MCF 10A (cell line): ENCODE measurements at regions not wholly inside any gene's neighbourhood (a gene's known extent, or its start where the extent isn't known, plus 50 kb on each side); places are given as distances from the start of the nearest gene placed in this dataset.

ENCODE experiments used
- BruUV-seq: library from RNA; stranded (reverse); fragments of 400-500 nt; replicated peaks from 2 replicates; lab custom pipeline; 2021; lab: Mats Ljungman, UMichigan
- CTCF ChIA-PET: fragments of 300-600 bp; sonication (Branson Sonifier 250); formaldehyde crosslinking; extraction: SDS; loops from one replicate; lab custom pipeline; 2021; ENCODE audit warnings: antibody characterized with exemption, inconsistent platforms; lab: Yijun Ruan, JAX
- POLR2A ChIA-PET: fragments of 300-600, 350-650 bp; sonication (Branson Sonifier 250); formaldehyde crosslinking; extraction: SDS; loops from one replicate; lab custom pipeline; 2020; ENCODE audit warnings: antibody characterized with exemption, inconsistent platforms; lab: Yijun Ruan, JAX
- DNase-seq: peaks from one replicate; pipeline ENCODE4 v3.0.0-alpha.2; 2018; ENCODE audit not compliant: unreplicated experiment
- H3K27ac Mint-ChIP-seq: one replicate; pipeline ENCODE4 v1.8.0; 2022; ENCODE audit warnings: mild to moderate bottlenecking, low read depth, mixed read lengths; ENCODE audit not compliant: unreplicated experiment
- H3K27me3 Mint-ChIP-seq: one replicate; pipeline ENCODE4 v1.8.0; 2022; ENCODE audit warnings: mixed read lengths; ENCODE audit not compliant: insufficient read depth, unreplicated experiment
- H3K36me3 Mint-ChIP-seq: one replicate; pipeline ENCODE4 v1.8.0; 2022; ENCODE audit warnings: mild to moderate bottlenecking, moderate library complexity, mixed read lengths; ENCODE audit not compliant: insufficient read depth, unreplicated experiment
- H3K4me1 Mint-ChIP-seq: one replicate; pipeline ENCODE4 v1.8.0; 2022; ENCODE audit warnings: mixed read lengths; ENCODE audit not compliant: insufficient read depth, unreplicated experiment
- H3K4me3 Mint-ChIP-seq: one replicate; pipeline ENCODE4 v1.8.0; 2022; ENCODE audit warnings: mild to moderate bottlenecking, moderate library complexity, mixed read lengths; ENCODE audit not compliant: unreplicated experiment
- H3K9me3 Mint-ChIP-seq: one replicate; pipeline ENCODE4 v1.8.0; 2022; ENCODE audit warnings: mixed read lengths; ENCODE audit not compliant: unreplicated experiment
- CTCF ChIP-seq: fragments of 200-600 bp; IDR thresholded peaks from one replicate; pipeline ENCODE4 v1.8.0; 2022; ENCODE audit warnings: antibody characterized with exemption, mild to moderate bottlenecking; ENCODE audit not compliant: unreplicated experiment
- intact Hi-C: fragments of 100-400 bp; cut with micrococcal nuclease; formaldehyde crosslinking; loops from 2 replicates; pipeline ENCODE4 v1.14.1; 2022

DNA sequence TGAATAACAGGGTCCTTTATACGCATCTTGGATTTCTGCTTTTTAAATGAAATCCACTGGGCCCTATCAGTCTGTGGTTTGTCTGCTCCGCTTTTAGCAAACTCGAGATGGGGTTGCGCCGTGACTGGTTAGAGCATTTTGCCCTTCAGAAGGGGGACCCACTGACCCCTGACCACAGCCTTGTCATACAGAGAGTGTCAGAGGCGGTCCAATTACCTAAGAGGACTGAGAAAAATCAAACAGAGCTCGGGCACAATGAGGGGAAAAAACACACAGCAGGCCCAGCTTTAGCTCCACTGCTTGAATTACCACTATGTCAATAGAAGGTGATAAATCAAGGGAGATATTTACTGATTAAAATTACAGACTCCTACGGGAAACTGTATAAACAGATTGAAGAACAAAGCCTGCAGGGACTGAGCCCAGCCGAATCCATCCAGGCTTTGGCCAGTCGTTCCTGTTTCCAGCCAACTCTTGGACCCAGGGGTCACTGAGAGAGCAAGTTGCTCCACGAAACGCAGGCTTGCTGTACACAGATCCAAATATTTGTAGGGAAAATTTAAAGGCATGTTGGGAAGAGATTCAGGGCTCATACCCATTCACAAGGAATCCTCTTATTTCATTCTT, 131.9 kb upstream of the ZFHX3 start:
- Mint-ChIP-seq H3K9me3 (no peaks in the 10 kb centered on the region), H3K4me1 (peaks cover 15% of the 10 kb centered on the region), H3K4me3 (no peak overlapping the region), H3K36me3 (no peaks in the 10 kb centered on the region), H3K27ac (no peak overlapping the region), H3K27me3 (no peaks in the 10 kb centered on the region)
- ChIA-PET CTCF (interaction anchor here (0.8 to 2.3 kb wide), 3 partner anchors 139 to 348 kb away, joined by 3 to 12 read pairs (median 7); no protein-coding TSS in a partner anchor), POLR2A (interaction anchor here (1.2 kb wide), 1 partner anchor 11 kb away, joined by 4 read pairs; no protein-coding TSS in a partner anchor)
- DNase-seq: no peak
- no peak for TF ChIP-seq CTCF
- intact Hi-C loops: loop anchor here (5.0 to 10.0 kb wide), 2 partner anchors 195 to 348 kb away; no protein-coding TSS in a partner anchor
- BruUV-seq: no TSS peak

GRCh38 chr16:73177729-73178295, 129.9 kb upstream of the ZFHX3 start:
- no peaks in the 10 kb centered on the region for H3K9me3 Mint-ChIP-seq
- POLR2A ChIA-PET: interaction anchor here (0.6 to 1.7 kb wide), 2 partner anchors 95 to 500 kb away, joined by 3 to 6 read pairs; no protein-coding TSS in a partner anchor
- no peak overlapping the region for H3K4me3 Mint-ChIP-seq
- H3K4me1 Mint-ChIP-seq: peaks cover 24% of the 10 kb centered on the region
- H3K27ac Mint-ChIP-seq: no peak overlapping the region
- CTCF ChIA-PET: interaction anchor here (0.6 to 2.3 kb wide), 12 partner anchors 10 to 1053 kb away, joined by 3 to 12 read pairs (median 4); no protein-coding TSS in a partner anchor
- H3K36me3 Mint-ChIP-seq: no peaks in the 10 kb centered on the region
- DNase-seq: no peak
- no peaks in the 10 kb centered on the region for H3K27me3 Mint-ChIP-seq
- no TSS peak for BruUV-seq
- intact Hi-C loops: loop anchor here (2.0 to 10.0 kb wide), 3 partner anchors 65 to 346 kb away; no protein-coding TSS in a partner anchor
- TF ChIP-seq CTCF: no peak

DNA sequence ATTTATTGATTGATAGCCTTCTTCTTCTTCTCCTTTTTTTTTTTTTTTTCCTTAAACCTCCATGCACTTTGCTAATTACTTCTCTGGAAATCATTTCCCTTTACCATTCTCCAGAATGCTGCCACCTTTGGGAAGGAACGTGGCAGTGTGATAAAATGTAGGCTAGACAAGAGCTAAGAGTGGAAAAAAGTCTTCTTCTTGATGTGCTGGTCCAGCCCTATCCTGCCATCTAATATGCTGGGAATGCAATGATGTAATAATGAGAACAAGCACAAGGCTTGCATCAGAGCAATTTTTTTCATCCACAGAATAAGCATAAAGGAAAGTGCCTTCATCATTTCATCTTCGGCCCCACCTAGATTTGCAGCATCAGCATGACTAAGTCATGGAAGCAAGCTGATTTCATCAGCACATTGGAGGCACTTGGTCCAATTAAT, 128.7 kb upstream of the ZFHX3 start:
- H3K9me3 Mint-ChIP-seq: no peaks in the 10 kb centered on the region
- CTCF ChIA-PET: interaction anchor here (0.6 to 2.3 kb wide), 20 partner anchors 8 to 1005 kb away, joined by 3 to 10 read pairs (median 4); partner anchors contain the start of gene PMFBP1
- peaks cover 36% of the 10 kb centered on the region for H3K4me1 Mint-ChIP-seq
- DNase-seq: peak; percentile 81
- peak overlapping the region; percentile 5 for H3K27ac Mint-ChIP-seq
- POLR2A ChIA-PET: interaction anchor here (0.7 to 1.7 kb wide), 6 partner anchors 63 to 122 kb away, joined by 4 to 6 read pairs (median 6); no protein-coding TSS in a partner anchor
- H3K27me3 Mint-ChIP-seq: no peaks in the 10 kb centered on the region
- H3K4me3 Mint-ChIP-seq: no peak overlapping the region
- intact Hi-C loops: loop anchor here (1.0 to 10.0 kb wide), 5 partner anchors 64 to 344 kb away; no protein-coding TSS in a partner anchor
- no TSS peak for BruUV-seq
- no peaks in the 10 kb centered on the region for H3K36me3 Mint-ChIP-seq
- TF ChIP-seq CTCF: peak; percentile 53
